Caki2 (cell line): ENCODE measurements at regions not wholly inside any gene's neighbourhood (a gene's known extent, or its start where the extent isn't known, plus 50 kb on each side); places are given as distances from the start of the nearest gene placed in this dataset.

Experiments
- DNase-seq: peaks from one replicate; pipeline ENCODE4 v3.0.0-alpha.2; 2015; ENCODE audit warnings: low read depth
- in situ Hi-C: cut with HindIII; loops from 2 replicates; pipeline ENCODE4 v1.10.0; 2016; ENCODE audit warnings: low sequenced_read_pairs, low pct_unique_long_range_greater_than_20kb, mixed read lengths

- in situ Hi-C loops = no loop called here
- no peak for DNase-seq
Measured at GRCh38 chr19:27748551-27749152, 1464.3 kb downstream of the UQCRFS1 start.

GRCh38 chr19:27746691-27747380 is 1466.1 kb downstream of the UQCRFS1 start:
- no peak for DNase-seq
- in situ Hi-C loops = no loop called here

- in situ Hi-C loops = no loop called here
- DNase-seq = no peak
Measured at GRCh38 chr19:27745978-27746542, 1466.9 kb downstream of the UQCRFS1 start.

GRCh38 chr19:27744926-27745768 is 1467.8 kb downstream of the UQCRFS1 start:
- no peak for DNase-seq
- in situ Hi-C loops = no loop called here

GRCh38 chr19:27742041-27742440 is 1470.9 kb downstream of the UQCRFS1 start:
- DNase-seq = no peak
- in situ Hi-C loops = no loop called here

- in situ Hi-C loops = no loop called here
- DNase-seq = no peak
Measured at GRCh38 chr19:27741236-27741635, 1471.7 kb downstream of the UQCRFS1 start.

- no peak for DNase-seq
- in situ Hi-C loops = no loop called here
Measured at GRCh38 chr19:27740396-27740795, 1472.6 kb downstream of the UQCRFS1 start.

GRCh38 chr19:27738569-27739193 is 1474.3 kb downstream of the UQCRFS1 start:
- DNase-seq = no peak
- in situ Hi-C loops = no loop called here

- DNase-seq = no peak
- in situ Hi-C loops = no loop called here
Measured at GRCh38 chr19:27736225-27736624, 1476.7 kb downstream of the UQCRFS1 start.

GRCh38 chr19:27735314-27735713 is 1477.6 kb downstream of the UQCRFS1 start:
- DNase-seq = no peak
- in situ Hi-C loops = no loop called here

- in situ Hi-C loops = no loop called here
Measured at GRCh38 chr19:27734496-27735220, 1478.3 kb downstream of the UQCRFS1 start.

GRCh38 chr19:27733551-27734266 is 1479.2 kb downstream of the UQCRFS1 start:
- no peak for DNase-seq
- in situ Hi-C loops = no loop called here

More at GRCh38 chr19:27734496-27735220, 1478.3 kb downstream of the UQCRFS1 start:
- no peak for DNase-seq

- DNase-seq = no peak
- in situ Hi-C loops = no loop called here
Measured at GRCh38 chr19:27729332-27729731, 1483.6 kb downstream of the UQCRFS1 start.

- in situ Hi-C loops = no loop called here
- no peak for DNase-seq
Measured at GRCh38 chr19:27722625-27723024, 1490.3 kb downstream of the UQCRFS1 start.

GRCh38 chr19:27720155-27720554 is 1492.8 kb downstream of the UQCRFS1 start:
- DNase-seq = peak; percentile 29
- in situ Hi-C loops = no loop called here

GRCh38 chr19:27719034-27719433 is 1493.9 kb downstream of the UQCRFS1 start:
- in situ Hi-C loops = no loop called here

GRCh38 chr19:27718234-27718633 is 1494.7 kb downstream of the UQCRFS1 start:
- DNase-seq = peak; percentile 16

More at GRCh38 chr19:27719034-27719433, 1493.9 kb downstream of the UQCRFS1 start:
- DNase-seq = no peak

More at GRCh38 chr19:27718234-27718633, 1494.7 kb downstream of the UQCRFS1 start:
- in situ Hi-C loops = no loop called here
